Thoracic aorta (tissue), 2 donors: ENCODE measurements at regions not wholly inside any gene's neighbourhood (a gene's known extent, or its start where the extent isn't known, plus 50 kb on each side); places are given as distances from the start of the nearest gene placed in this dataset.
"Not testable (repeated sequence)": the region's sequence is repeated elsewhere in the genome, so short reads cannot be mapped to it uniquely, and the experiment has no call there.

ENCODE experiments used
- ATAC-seq: fragments of 150-250 bp; one replicate; pipeline ENCODE4 v1.8.0; 2017; ENCODE audit warnings: low read depth; ENCODE audit not compliant: insufficient number of reproducible peaks, low FRiP score
- DNase-seq: peaks from one replicate; pipeline ENCODE4 v3.0.0-alpha.2; 2020; ENCODE audit warnings: low spot score
- H3K27ac ChIP-seq, 2 donors: fragments of 200-600 bp; sonication (generic); 1 replicate in 1 of 2; 2 replicates in 1 of 2; pipeline ENCODE4 v1.5.1; 2016; ENCODE audit warnings: mild to moderate bottlenecking in 2 of 2, moderate library complexity in 2 of 2
- H3K27me3 ChIP-seq: fragments of 200-600 bp; sonication (generic); replicated peaks from 2 replicates; pipeline ENCODE4 v1.6.0; 2016; ENCODE audit warnings: mild to moderate bottlenecking; ENCODE audit not compliant: insufficient read depth
- H3K36me3 ChIP-seq: fragments of 200-600 bp; sonication (generic); one replicate; pipeline ENCODE4 v1.5.1; 2016
- H3K4me1 ChIP-seq, 2 donors: fragments of 200-600 bp; sonication (generic); 1 replicate in 1 of 2; 2 replicates in 1 of 2; pipeline versions ENCODE4 v1.5.1 to v1.6.0; 2016; ENCODE audit warnings: low read depth in 2 of 2, mild to moderate bottlenecking in 1 of 2; ENCODE audit not compliant: control insufficient read depth in 1 of 2
- H3K4me3 ChIP-seq: fragments of 200-600 bp; sonication (generic); 2 replicates; pipeline ENCODE4 v1.5.1; 2016; ENCODE audit warnings: mild to moderate bottlenecking
- H3K9me3 ChIP-seq: fragments of 200-600 bp; sonication (generic); 2 replicates; pipeline ENCODE4 v1.5.1; 2016
- CTCF ChIP-seq: fragments of 200-600 bp; sonication (generic); IDR thresholded peaks from one replicate; pipeline ENCODE4 v1.5.1; 2019; ENCODE audit warnings: antibody characterized with exemption

DNA sequence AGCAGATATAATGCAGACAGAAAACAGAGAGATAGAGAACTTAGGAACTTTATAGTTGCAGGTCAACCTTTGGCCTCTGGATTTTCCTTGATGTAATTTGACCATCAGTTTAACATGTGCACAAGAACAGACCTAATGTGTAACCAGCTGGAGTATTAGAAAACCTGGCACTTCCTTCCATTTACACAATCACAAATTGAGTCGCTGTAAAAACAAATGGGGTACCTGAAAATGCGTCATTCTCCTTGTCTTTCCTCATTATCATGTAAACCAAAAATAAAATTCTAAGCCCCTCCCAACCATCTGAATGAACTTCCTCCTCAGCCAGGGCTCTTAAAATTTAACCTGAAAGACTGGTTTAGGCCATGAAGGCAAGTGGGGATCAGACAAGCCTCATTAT lies 358.4 kb upstream of the MAGEB16 start:
- Histone ChIP-seq H3K36me3 (no peaks in the 10 kb centered on the region), H3K4me3 (no peak overlapping the region), H3K9me3 (no peaks in the 10 kb centered on the region), H3K4me1 (no peaks in the 10 kb centered on the region), H3K27me3 (no peaks in the 10 kb centered on the region), H3K27ac (no peak overlapping the region)
- no peak for DNase-seq
- no peak for ATAC-seq
- TF ChIP-seq CTCF, result no peak

GRCh38 chrX:35442421-35442820 lies 355.7 kb upstream of the MAGEB16 start:
- Histone ChIP-seq H3K27ac (peak overlapping the region in 1 of 2 donors; percentile 38), H3K4me1 (no peaks in the 10 kb centered on the region), H3K36me3 (no peaks in the 10 kb centered on the region), H3K4me3 (no peak overlapping the region), H3K27me3 (no peaks in the 10 kb centered on the region), H3K9me3 (no peaks in the 10 kb centered on the region)
- no peak for TF ChIP-seq CTCF
- DNase-seq, result no peak
- no peak for ATAC-seq

GRCh38 chrX:35443091-35443582 lies 355.0 kb upstream of the MAGEB16 start:
- H3K27ac ChIP-seq, result peak overlapping the region in 1 of 2 donors; percentile 60
- not testable (repeated sequence) for H3K4me1 ChIP-seq, H3K27me3 ChIP-seq, DNase-seq, H3K36me3 ChIP-seq, ATAC-seq, H3K4me3 ChIP-seq, H3K9me3 ChIP-seq

- H3K4me3 ChIP-seq, result no peak overlapping the region
- ATAC-seq, result no peak
- H3K27me3 ChIP-seq, result no peaks in the 10 kb centered on the region
- TF ChIP-seq CTCF, result no peak
- no peak overlapping the region for H3K27ac ChIP-seq
- H3K36me3 ChIP-seq, result no peaks in the 10 kb centered on the region
- H3K4me1 ChIP-seq, result no peaks in the 10 kb centered on the region
- H3K9me3 ChIP-seq, result no peaks in the 10 kb centered on the region
- no peak for DNase-seq
These were observed 353.3 kb upstream of the MAGEB16 start for GRCh38 chrX:35444671-35445355.

DNA sequence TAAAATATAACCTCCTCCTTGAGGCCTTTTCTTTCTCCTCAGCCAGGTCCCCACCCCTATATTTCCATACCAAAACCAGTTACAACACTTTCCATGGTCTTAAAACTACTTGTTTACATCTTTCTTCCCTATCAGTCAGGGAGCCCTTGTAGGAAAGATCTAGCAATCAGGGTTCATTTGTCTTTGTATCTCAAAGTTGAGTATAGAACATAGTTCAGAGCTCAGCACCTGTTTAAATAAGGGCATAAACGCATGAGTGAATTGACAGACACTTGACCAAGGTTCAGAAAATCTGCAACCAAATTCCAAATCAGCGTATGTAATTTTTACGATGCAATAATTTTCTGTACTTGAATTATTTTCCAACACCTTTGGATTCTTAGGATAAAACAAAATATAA lies 352.2 kb upstream of the MAGEB16 start:
- Histone ChIP-seq H3K9me3 (no peaks in the 10 kb centered on the region), H3K27me3 (no peaks in the 10 kb centered on the region), H3K36me3 (no peaks in the 10 kb centered on the region), H3K27ac (no peak overlapping the region), H3K4me1 (no peaks in the 10 kb centered on the region), H3K4me3 (no peak overlapping the region)
- ATAC-seq (no peak), DNase-seq (no peak)
- no peak for TF ChIP-seq CTCF

DNA sequence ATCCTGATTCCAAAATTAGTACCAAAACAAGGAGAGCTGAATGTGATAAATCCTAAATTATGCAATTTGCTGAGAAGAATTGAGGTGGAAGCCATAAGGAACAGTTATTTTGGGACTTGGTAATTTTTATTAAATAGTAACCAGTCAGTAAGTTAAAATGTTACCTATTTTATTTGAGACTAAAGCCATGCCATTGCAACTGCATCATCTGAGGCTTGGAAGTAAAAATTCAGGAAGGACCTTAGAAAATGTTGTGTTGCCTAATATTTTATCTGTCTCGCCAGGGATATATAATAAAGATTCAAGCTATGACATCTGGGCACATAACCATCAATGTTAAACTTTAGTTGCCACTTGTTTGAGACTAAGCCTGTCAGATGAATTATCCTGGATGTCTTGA lies 341.3 kb upstream of the MAGEB16 start:
- TF ChIP-seq CTCF, result no peak
- Histone ChIP-seq H3K9me3 (no peaks in the 10 kb centered on the region), H3K27me3 (no peaks in the 10 kb centered on the region), H3K4me3 (no peak overlapping the region), H3K27ac (peak overlapping the region in 1 of 2 donors; percentile 1), H3K4me1 (no peaks in the 10 kb centered on the region), H3K36me3 (no peaks in the 10 kb centered on the region)
- ATAC-seq, result no peak
- no peak for DNase-seq
